ENCODE measurements at regions not wholly inside any gene's neighbourhood (a gene's known extent, or its start where the extent isn't known, plus 50 kb on each side); places are given as distances from the start of the nearest gene placed in this dataset.

- DNase-seq = no peak
- intact Hi-C loops (cut with micrococcal nuclease) = no loop called here
- Histone ChIP-seq H3K9ac (ENCODE audit: low read length) (no peak overlapping the region), H2AFZ (ENCODE audit: low read length) (no peak overlapping the region), H3F3A (ENCODE audit: low read length, unreplicated experiment) (no peaks in the 10 kb centered on the region), H3K79me2 (ENCODE audit: low read length) (no peaks in the 10 kb centered on the region), H3K4me3 (ENCODE audit: low read length) (no peak overlapping the region), H3K9me3 (ENCODE audit: low read length) (no peaks in the 10 kb centered on the region), H3K4me1 (ENCODE audit: insufficient read depth, low read length) (no peaks in the 10 kb centered on the region), H3K27ac (ENCODE audit: low read length) (no peak overlapping the region), H4K20me1 (ENCODE audit: low read length) (no peaks in the 10 kb centered on the region), H3K36me3 (ENCODE audit: low read depth, low read length) (no peaks in the 10 kb centered on the region), H3K27me3 (ENCODE audit: low read length) (peaks cover 21% of the 10 kb centered on the region), H3K9me2 (replicated peaks; ENCODE audit: low read length) (no peaks in the 10 kb centered on the region), H3K4me2 (ENCODE audit: low read length) (no peak overlapping the region)
- ATAC-seq = no peak
- ChIA-PET POLR2A (ENCODE audit: unreplicated experiment) (no interaction called here), CTCF (no interaction called here)
- no peak for TF ChIP-seq EZH2phosphoT487 (IDR thresholded peaks at IDR 0.05; ENCODE audit: borderline replicate concordance, low read length)
- TF ChIP-seq, protein P1, sequence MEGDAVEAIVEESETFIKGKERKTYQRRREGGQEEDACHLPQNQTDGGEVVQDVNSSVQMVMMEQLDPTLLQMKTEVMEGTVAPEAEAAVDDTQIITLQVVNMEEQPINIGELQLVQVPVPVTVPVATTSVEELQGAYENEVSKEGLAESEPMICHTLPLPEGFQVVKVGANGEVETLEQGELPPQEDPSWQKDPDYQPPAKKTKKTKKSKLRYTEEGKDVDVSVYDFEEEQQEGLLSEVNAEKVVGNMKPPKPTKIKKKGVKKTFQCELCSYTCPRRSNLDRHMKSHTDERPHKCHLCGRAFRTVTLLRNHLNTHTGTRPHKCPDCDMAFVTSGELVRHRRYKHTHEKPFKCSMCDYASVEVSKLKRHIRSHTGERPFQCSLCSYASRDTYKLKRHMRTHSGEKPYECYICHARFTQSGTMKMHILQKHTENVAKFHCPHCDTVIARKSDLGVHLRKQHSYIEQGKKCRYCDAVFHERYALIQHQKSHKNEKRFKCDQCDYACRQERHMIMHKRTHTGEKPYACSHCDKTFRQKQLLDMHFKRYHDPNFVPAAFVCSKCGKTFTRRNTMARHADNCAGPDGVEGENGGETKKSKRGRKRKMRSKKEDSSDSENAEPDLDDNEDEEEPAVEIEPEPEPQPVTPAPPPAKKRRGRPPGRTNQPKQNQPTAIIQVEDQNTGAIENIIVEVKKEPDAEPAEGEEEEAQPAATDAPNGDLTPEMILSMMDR (conservative IDR thresholded peaks at IDR 0.05; ENCODE audit: low read depth, low read length) = no peak
- BruUV-seq (replicated peaks) = no TSS peak
Observed at GRCh38 chrX:968148-968965, 244.1 kb downstream of the CRLF2 start.

GRCh38 chrX:966396-967070 is 245.9 kb downstream of the CRLF2 start:
- DNase-seq (no peak), ATAC-seq (peak; percentile 48; the same call in 1 of the 2 replicates)
- Histone ChIP-seq H3K9me3 (ENCODE audit: low read length) (no peaks in the 10 kb centered on the region), H3K4me3 (ENCODE audit: low read length) (no peak overlapping the region), H3F3A (ENCODE audit: low read length, unreplicated experiment) (no peaks in the 10 kb centered on the region), H4K20me1 (ENCODE audit: low read length) (no peaks in the 10 kb centered on the region), H3K4me2 (ENCODE audit: low read length) (no peak overlapping the region), H3K27me3 (ENCODE audit: low read length) (peaks cover 21% of the 10 kb centered on the region), H3K79me2 (ENCODE audit: low read length) (no peaks in the 10 kb centered on the region), H3K36me3 (ENCODE audit: low read depth, low read length) (no peaks in the 10 kb centered on the region), H3K9me2 (replicated peaks; ENCODE audit: low read length) (no peaks in the 10 kb centered on the region), H2AFZ (ENCODE audit: low read length) (no peak overlapping the region), H3K4me1 (ENCODE audit: insufficient read depth, low read length) (no peaks in the 10 kb centered on the region), H3K9ac (ENCODE audit: low read length) (no peak overlapping the region), H3K27ac (ENCODE audit: low read length) (no peak overlapping the region)
- ChIA-PET CTCF (no interaction called here), POLR2A (ENCODE audit: unreplicated experiment) (no interaction called here)
- BruUV-seq (replicated peaks) = no TSS peak
- intact Hi-C loops (cut with micrococcal nuclease) = no loop called here
- TF ChIP-seq, protein P1 (conservative IDR thresholded peaks at IDR 0.05; ENCODE audit: low read depth, low read length) = no peak
- TF ChIP-seq EZH2phosphoT487 (IDR thresholded peaks at IDR 0.05; ENCODE audit: borderline replicate concordance, low read length) = no peak
- TF ChIP-seq EZH2 (IDR thresholded peaks at IDR 0.05; ENCODE audit: low read length, unreplicated experiment) = no peak

DNA sequence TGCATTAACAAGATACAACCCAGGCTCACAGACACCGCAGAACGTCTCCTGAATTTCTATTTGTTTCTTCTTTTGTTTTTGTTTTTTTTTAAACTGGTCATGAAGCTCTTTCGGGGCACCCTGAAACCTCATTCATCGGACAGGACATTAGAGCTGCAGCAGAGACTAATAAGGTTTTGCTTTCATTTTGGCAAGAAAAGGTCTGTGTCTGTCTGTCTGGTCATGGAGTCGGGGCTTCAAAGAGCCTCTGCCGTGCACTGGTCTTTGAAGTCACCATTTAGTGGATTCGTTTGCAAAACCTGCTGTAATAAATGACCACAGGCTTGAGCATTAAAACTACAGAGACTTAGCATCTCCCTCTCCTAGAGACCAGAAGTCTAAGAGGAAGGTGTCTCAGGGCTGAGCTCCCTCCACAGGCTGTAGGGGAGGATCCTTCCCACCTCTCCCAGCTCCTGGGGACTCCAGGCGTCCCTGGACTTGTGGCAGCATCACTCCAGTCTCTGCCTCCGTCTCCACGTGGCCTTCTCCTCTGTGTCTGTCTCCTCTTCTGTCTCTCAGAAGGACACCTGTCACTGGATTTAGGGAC is 247.5 kb downstream of the CRLF2 start:
- Histone ChIP-seq H3F3A (ENCODE audit: low read length, unreplicated experiment) (no peaks in the 10 kb centered on the region), H2AFZ (ENCODE audit: low read length) (no peak overlapping the region), H3K27me3 (ENCODE audit: low read length) (peaks cover 32% of the 10 kb centered on the region), H3K4me2 (ENCODE audit: low read length) (no peak overlapping the region), H4K20me1 (ENCODE audit: low read length) (no peaks in the 10 kb centered on the region), H3K9ac (ENCODE audit: low read length) (no peak overlapping the region), H3K9me3 (ENCODE audit: low read length) (no peaks in the 10 kb centered on the region), H3K9me2 (replicated peaks; ENCODE audit: low read length) (no peaks in the 10 kb centered on the region), H3K36me3 (ENCODE audit: low read depth, low read length) (no peaks in the 10 kb centered on the region), H3K79me2 (ENCODE audit: low read length) (no peaks in the 10 kb centered on the region), H3K27ac (ENCODE audit: low read length) (no peak overlapping the region), H3K4me3 (ENCODE audit: low read length) (no peak overlapping the region), H3K4me1 (ENCODE audit: insufficient read depth, low read length) (no peaks in the 10 kb centered on the region)
- ATAC-seq (no peak), DNase-seq (no peak)
- intact Hi-C loops (cut with micrococcal nuclease) = no loop called here
- no TSS peak for BruUV-seq (replicated peaks)
- TF ChIP-seq EZH2 (IDR thresholded peaks at IDR 0.05; ENCODE audit: low read length, unreplicated experiment) (no peak), EZH2phosphoT487 (IDR thresholded peaks at IDR 0.05; ENCODE audit: borderline replicate concordance, low read length) (no peak)
- TF ChIP-seq, protein P1 (conservative IDR thresholded peaks at IDR 0.05; ENCODE audit: low read depth, low read length) = no peak
- ChIA-PET POLR2A (ENCODE audit: unreplicated experiment) (no interaction called here), CTCF (no interaction called here)

Data from PC-3 (cell line).